Natural killer cell treated with Interleukin-12 subunit alpha and Interleukin-12 subunit beta and Interleukin-15 and Interleukin-18, amount 100 ng/mL, for 72 hours (primary cell): ENCODE measurements at regions not wholly inside any gene's neighbourhood (a gene's known extent, or its start where the extent isn't known, plus 50 kb on each side); places are given as distances from the start of the nearest gene placed in this dataset.
A peak's percentile ranks its signal among the peaks of the same experiment; 100 is the strongest.

Source experiments
- ATAC-seq, 2 donors: fragments of 150-1000 bp; cut with Tn5 transposase in 1 of 2; sonication (Bioruptor Pico), chemical (Tn5 transposase) in 1 of 2; 2 replicates each; pipeline ENCODE4 v1.10.0; 2021
- DNase-seq: peaks from one replicate; pipeline ENCODE4 v3.0.0; 2022; ENCODE audit warnings: low spot score
- H3K27ac Mint-ChIP-seq, 2 donors: 1 replicate in 1 of 2; 2 replicates in 1 of 2; pipeline ENCODE4 v1.8.0; 2022; ENCODE audit warnings: mixed read lengths in 2 of 2, mild to moderate bottlenecking in 1 of 2, moderate library complexity in 1 of 2
- H3K27me3 Mint-ChIP-seq, 2 donors: 1 replicate in 1 of 2; 2 replicates in 1 of 2; pipeline ENCODE4 v1.8.0; 2022; ENCODE audit warnings: mixed read lengths in 2 of 2
- H3K36me3 Mint-ChIP-seq: one replicate; pipeline ENCODE4 v1.8.0; 2022; ENCODE audit warnings: mixed read lengths
- H3K4me1 Mint-ChIP-seq, 2 donors: 1 replicate in 1 of 2; 2 replicates in 1 of 2; pipeline ENCODE4 v1.8.0; 2022; ENCODE audit warnings: low read depth in 2 of 2, mixed read lengths in 2 of 2, mild to moderate bottlenecking in 1 of 2
- H3K4me3 Mint-ChIP-seq: one replicate; pipeline ENCODE4 v1.8.0; 2022; ENCODE audit warnings: mixed read lengths
- H3K9me3 Mint-ChIP-seq: 2 replicates; pipeline ENCODE4 v1.8.0; 2022; ENCODE audit warnings: mixed read lengths

GRCh38 chr3:22608721-22609120, 594.4 kb upstream of the UBE2E2 start:
- no peak for ATAC-seq
- Mint-ChIP-seq H3K27ac (no peak overlapping the region), H3K9me3 (peaks cover 3% of the 10 kb centered on the region), H3K27me3 (no peaks in the 10 kb centered on the region), H3K4me1 (no peaks in the 10 kb centered on the region), H3K4me3 (no peak overlapping the region), H3K36me3 (no peaks in the 10 kb centered on the region)
- no peak for DNase-seq

- no peaks in the 10 kb centered on the region for H3K27me3 Mint-ChIP-seq
These were observed 594.0 kb upstream of the UBE2E2 start for GRCh38 chr3:22609139-22609538.

GRCh38 chr3:22612927-22613326, 590.2 kb upstream of the UBE2E2 start:
- H3K27ac Mint-ChIP-seq: no peak overlapping the region
- H3K27me3 Mint-ChIP-seq: peaks cover 0 to 4% of the 10 kb centered on the region in 2 donors
- H3K36me3 Mint-ChIP-seq: no peaks in the 10 kb centered on the region
- no peaks in the 10 kb centered on the region for H3K4me1 Mint-ChIP-seq
- no peak overlapping the region for H3K4me3 Mint-ChIP-seq
- DNase-seq (no peak), ATAC-seq (no peak)
- H3K9me3 Mint-ChIP-seq: peaks cover 11% of the 10 kb centered on the region

More at GRCh38 chr3:22609139-22609538, 594.0 kb upstream of the UBE2E2 start:
- Mint-ChIP-seq H3K36me3 (no peaks in the 10 kb centered on the region), H3K4me1 (no peaks in the 10 kb centered on the region), H3K9me3 (peaks cover 3% of the 10 kb centered on the region), H3K4me3 (no peak overlapping the region), H3K27ac (no peak overlapping the region)
- ATAC-seq: no peak
- DNase-seq: no peak

GRCh38 chr3:22615790-22616189, 587.3 kb upstream of the UBE2E2 start:
- no peak for ATAC-seq
- Mint-ChIP-seq H3K4me3 (no peak overlapping the region), H3K4me1 (peaks cover 0 to 6% of the 10 kb centered on the region in 2 donors)

GRCh38 chr3:22617372-22617771, 585.8 kb upstream of the UBE2E2 start:
- peaks cover 0 to 9% of the 10 kb centered on the region in 2 donors for H3K4me1 Mint-ChIP-seq
- ATAC-seq (no peak), DNase-seq (no peak)
- no peak overlapping the region for H3K27ac Mint-ChIP-seq
- H3K27me3 Mint-ChIP-seq: peaks cover 0 to 4% of the 10 kb centered on the region in 2 donors
- peaks cover 8% of the 10 kb centered on the region for H3K9me3 Mint-ChIP-seq
- no peaks in the 10 kb centered on the region for H3K36me3 Mint-ChIP-seq
- no peak overlapping the region for H3K4me3 Mint-ChIP-seq

More at GRCh38 chr3:22615790-22616189, 587.3 kb upstream of the UBE2E2 start:
- Mint-ChIP-seq H3K27ac (no peak overlapping the region), H3K27me3 (peaks cover 0 to 4% of the 10 kb centered on the region in 2 donors), H3K36me3 (no peaks in the 10 kb centered on the region), H3K9me3 (peaks cover 8% of the 10 kb centered on the region)
- DNase-seq: no peak

GRCh38 chr3:22620498-22620897, 582.6 kb upstream of the UBE2E2 start:
- Mint-ChIP-seq H3K27ac (no peak overlapping the region), H3K9me3 (peaks cover 11% of the 10 kb centered on the region), H3K4me3 (no peak overlapping the region), H3K4me1 (peaks cover 0 to 9% of the 10 kb centered on the region in 2 donors), H3K27me3 (peaks cover 0 to 4% of the 10 kb centered on the region in 2 donors), H3K36me3 (peaks cover 4% of the 10 kb centered on the region)
- DNase-seq (no peak), ATAC-seq (no peak)

- H3K4me1 Mint-ChIP-seq: peaks cover 0 to 9% of the 10 kb centered on the region in 2 donors
- H3K36me3 Mint-ChIP-seq: peaks cover 8% of the 10 kb centered on the region
- H3K27me3 Mint-ChIP-seq: no peaks in the 10 kb centered on the region
- ATAC-seq: peak in 1 of 2 donors; percentile 53
- DNase-seq: no peak
- H3K9me3 Mint-ChIP-seq: peaks cover 8% of the 10 kb centered on the region
- H3K27ac Mint-ChIP-seq: no peak overlapping the region
- no peak overlapping the region for H3K4me3 Mint-ChIP-seq
These were observed 581.8 kb upstream of the UBE2E2 start for GRCh38 chr3:22621205-22621809.

GRCh38 chr3:22627993-22628499, 575.1 kb upstream of the UBE2E2 start:
- H3K4me3 Mint-ChIP-seq: no peak overlapping the region
- no peak overlapping the region for H3K27ac Mint-ChIP-seq
- H3K4me1 Mint-ChIP-seq: no peaks in the 10 kb centered on the region
- ATAC-seq (no peak), DNase-seq (no peak)
- no peaks in the 10 kb centered on the region for H3K27me3 Mint-ChIP-seq
- peaks cover 17% of the 10 kb centered on the region for H3K9me3 Mint-ChIP-seq
- peaks cover 17% of the 10 kb centered on the region for H3K36me3 Mint-ChIP-seq

GRCh38 chr3:22632536-22632935, 570.6 kb upstream of the UBE2E2 start:
- ATAC-seq (no peak), DNase-seq (no peak)
- Mint-ChIP-seq H3K27ac (no peak overlapping the region), H3K9me3 (peaks cover 3% of the 10 kb centered on the region), H3K27me3 (no peaks in the 10 kb centered on the region), H3K36me3 (no peaks in the 10 kb centered on the region), H3K4me3 (no peak overlapping the region), H3K4me1 (no peaks in the 10 kb centered on the region)

GRCh38 chr3:22634433-22634832, 568.7 kb upstream of the UBE2E2 start:
- no peaks in the 10 kb centered on the region for H3K4me1 Mint-ChIP-seq
- ATAC-seq (no peak), DNase-seq (no peak)
- no peak overlapping the region for H3K4me3 Mint-ChIP-seq
- H3K9me3 Mint-ChIP-seq: peaks cover 8% of the 10 kb centered on the region
- H3K36me3 Mint-ChIP-seq: peaks cover 9% of the 10 kb centered on the region
- H3K27me3 Mint-ChIP-seq: no peaks in the 10 kb centered on the region
- H3K27ac Mint-ChIP-seq: no peak overlapping the region

GRCh38 chr3:22659651-22660475, 543.3 kb upstream of the UBE2E2 start:
- Mint-ChIP-seq H3K27ac (no peak overlapping the region), H3K4me1 (no peaks in the 10 kb centered on the region), H3K36me3 (no peaks in the 10 kb centered on the region), H3K4me3 (no peak overlapping the region), H3K9me3 (no peaks in the 10 kb centered on the region), H3K27me3 (no peaks in the 10 kb centered on the region)
- ATAC-seq (no peak), DNase-seq (no peak)

GRCh38 chr3:22660606-22661005, 542.5 kb upstream of the UBE2E2 start:
- DNase-seq (no peak), ATAC-seq (no peak)
- no peaks in the 10 kb centered on the region for H3K36me3 Mint-ChIP-seq
- no peak overlapping the region for H3K4me3 Mint-ChIP-seq
- no peaks in the 10 kb centered on the region for H3K9me3 Mint-ChIP-seq
- no peaks in the 10 kb centered on the region for H3K4me1 Mint-ChIP-seq
- H3K27ac Mint-ChIP-seq: no peak overlapping the region
- no peaks in the 10 kb centered on the region for H3K27me3 Mint-ChIP-seq

- Mint-ChIP-seq H3K9me3 (no peaks in the 10 kb centered on the region), H3K36me3 (no peaks in the 10 kb centered on the region), H3K27me3 (no peaks in the 10 kb centered on the region), H3K27ac (no peak overlapping the region), H3K4me1 (no peaks in the 10 kb centered on the region), H3K4me3 (no peak overlapping the region)
- DNase-seq (no peak), ATAC-seq (no peak)
These were observed 541.9 kb upstream of the UBE2E2 start for GRCh38 chr3:22661121-22661700.

- H3K4me3 Mint-ChIP-seq: no peak overlapping the region
- no peaks in the 10 kb centered on the region for H3K4me1 Mint-ChIP-seq
- H3K27ac Mint-ChIP-seq: no peak overlapping the region
- no peaks in the 10 kb centered on the region for H3K36me3 Mint-ChIP-seq
- H3K9me3 Mint-ChIP-seq: no peaks in the 10 kb centered on the region
- no peaks in the 10 kb centered on the region for H3K27me3 Mint-ChIP-seq
- DNase-seq (no peak), ATAC-seq (no peak)
These were observed 537.6 kb upstream of the UBE2E2 start for GRCh38 chr3:22665528-22665927.
